Brain microvascular endothelial cell (primary cell): ENCODE measurements at regions not wholly inside any gene's neighbourhood (a gene's known extent, or its start where the extent isn't known, plus 50 kb on each side); places are given as distances from the start of the nearest gene placed in this dataset.

Source experiments
- DNase-seq: peaks from one replicate; pipeline ENCODE4 v3.0.0-alpha.2; 2020
- H3K27ac ChIP-seq: fragments of 250-450 bp; sonication (Bioruptor Pico); 2 replicates; pipeline ENCODE4 v1.5.1; 2020; ENCODE audit warnings: mild to moderate bottlenecking, moderate library complexity
- H3K27me3 ChIP-seq: fragments of 250-450 bp; sonication (Bioruptor Pico); replicated peaks from 2 replicates; pipeline ENCODE4 v1.5.1; 2020; ENCODE audit warnings: mild to moderate bottlenecking
- H3K36me3 ChIP-seq: fragments of 250-450 bp; sonication (Bioruptor Pico); replicated peaks from 2 replicates; pipeline ENCODE4 v1.5.1; 2020; ENCODE audit warnings: mild to moderate bottlenecking
- H3K4me3 ChIP-seq: 2 replicates; pipeline ENCODE4 v1.5.1; 2011; ENCODE audit warnings: low read depth, mild to moderate bottlenecking, control low read depth, low read length, moderate library complexity
- CTCF ChIP-seq: IDR thresholded peaks from 2 replicates; pipeline ENCODE4 v1.5.1; 2011; ENCODE audit warnings: low read depth, mild to moderate bottlenecking, moderate library complexity, low read length, control low read depth, inconsistent platforms; ENCODE audit errors: missing control alignments
- in situ Hi-C: cut with HindIII; loops from 2 replicates; pipeline ENCODE4 v1.10.0; 2017; ENCODE audit warnings: low sequenced_read_pairs, low pct_ligation_motif_present

GRCh38 chr1:5388622-5389021 lies 603.6 kb downstream of the NPHP4 start:
- Histone ChIP-seq H3K4me3 (no peak overlapping the region), H3K36me3 (no peaks in the 10 kb centered on the region), H3K27me3 (no peaks in the 10 kb centered on the region), H3K27ac (no peak overlapping the region)
- in situ Hi-C loops = no loop called here
- TF ChIP-seq CTCF = no peak
- no peak for DNase-seq

GRCh38 chr1:5386371-5386770 lies 605.9 kb downstream of the NPHP4 start:
- H3K27ac ChIP-seq = no peak overlapping the region
- TF ChIP-seq CTCF = no peak
- in situ Hi-C loops = no loop called here

GRCh38 chr1:5385956-5386355 lies 606.3 kb downstream of the NPHP4 start:
- no peak overlapping the region for H3K27ac ChIP-seq
- no peak for DNase-seq
- H3K27me3 ChIP-seq = no peaks in the 10 kb centered on the region
- H3K36me3 ChIP-seq = no peaks in the 10 kb centered on the region
- no peak for TF ChIP-seq CTCF
- H3K4me3 ChIP-seq = no peak overlapping the region
- in situ Hi-C loops = no loop called here

More at GRCh38 chr1:5386371-5386770, 605.9 kb downstream of the NPHP4 start:
- Histone ChIP-seq H3K27me3 (no peaks in the 10 kb centered on the region), H3K36me3 (no peaks in the 10 kb centered on the region), H3K4me3 (no peak overlapping the region)
- no peak for DNase-seq

- H3K27me3 ChIP-seq = no peaks in the 10 kb centered on the region
- no peak overlapping the region for H3K4me3 ChIP-seq
- in situ Hi-C loops = no loop called here
- H3K27ac ChIP-seq = no peak overlapping the region
- no peak for DNase-seq
- H3K36me3 ChIP-seq = no peaks in the 10 kb centered on the region
- TF ChIP-seq CTCF = no peak
These were observed 607.0 kb downstream of the NPHP4 start for GRCh38 chr1:5385096-5385799.

GRCh38 chr1:5381491-5381890 lies 610.7 kb downstream of the NPHP4 start:
- no peaks in the 10 kb centered on the region for H3K27me3 ChIP-seq
- H3K36me3 ChIP-seq = no peaks in the 10 kb centered on the region
- no peak overlapping the region for H3K4me3 ChIP-seq
- in situ Hi-C loops = no loop called here
- no peak for TF ChIP-seq CTCF
- DNase-seq = no peak
- no peak overlapping the region for H3K27ac ChIP-seq

GRCh38 chr1:5379176-5379759 lies 613.0 kb downstream of the NPHP4 start:
- Histone ChIP-seq H3K36me3 (no peaks in the 10 kb centered on the region), H3K27ac (no peak overlapping the region), H3K4me3 (no peak overlapping the region), H3K27me3 (no peaks in the 10 kb centered on the region)
- TF ChIP-seq CTCF = no peak
- in situ Hi-C loops = no loop called here
- no peak for DNase-seq
